HCT116 (cell line): ENCODE measurements at regions not wholly inside any gene's neighbourhood (a gene's known extent, or its start where the extent isn't known, plus 50 kb on each side); places are given as distances from the start of the nearest gene placed in this dataset.

ENCODE experiments used
- ATAC-seq: fragments of 200-7000 bp; cut with Tn5 transposase; 2 replicates; pipeline ENCODE4 v1.9.1; 2020; ENCODE audit warnings: mild to moderate bottlenecking, moderate library complexity
- BruUV-seq: library from RNA; stranded (reverse); fragments of 400-500 nt; replicated peaks from 2 replicates; lab custom pipeline; 2021; lab: Mats Ljungman, UMichigan
- CTCF ChIA-PET: fragments of 300-600 bp; sonication (Branson Sonifier 250); formaldehyde crosslinking; loops from one replicate; lab custom pipeline; 2021; ENCODE audit warnings: antibody characterized with exemption; lab: Charles Lee
- POLR2A ChIA-PET: fragments of 300-600, 350-600 bp; sonication (Branson Sonifier 250); formaldehyde crosslinking; loops from one replicate; lab custom pipeline; 2021; ENCODE audit warnings: antibody characterized with exemption; lab: Charles Lee
- RAD21 ChIA-PET, 2 experiments: fragments of 300-600 bp; sonication (Branson Sonifier 250); formaldehyde crosslinking; loops; one replicate each; lab custom pipeline; 2023; ENCODE audit warnings: low total read pairs in 2 of 2; ENCODE audit not compliant: uncharacterized antibody in 2 of 2, unreplicated experiment in 2 of 2, low non-redundant PET in 1 of 2; lab: Charles Lee
- DNase-seq: peaks from one replicate; pipeline ENCODE4 v3.0.0-alpha.2; 2010; ENCODE audit warnings: low read depth, low spot score
- H2AFZ ChIP-seq: fragments of 200-600 bp; shearing (Covaris generic), sonication (generic); 2 replicates; pipeline ENCODE4 v1.6.1; 2017; ENCODE audit warnings: low read depth, mixed run types, mixed read lengths, antibody characterized with exemption, low read length; ENCODE audit not compliant: poor library complexity, severe bottlenecking
- H3K27ac ChIP-seq: 2 replicates; pipeline ENCODE4 v1.5.1; 2012; ENCODE audit warnings: low read depth, low read length
- H3K27me3 ChIP-seq: fragments of 200-600 bp; sonication (generic); 2 replicates; pipeline ENCODE4 v1.6.1; 2016; ENCODE audit warnings: mixed run types, low read length, mixed read lengths; ENCODE audit not compliant: insufficient read depth
- H3K36me3 ChIP-seq, 2 experiments: fragments of 200-500 bp in 1 of 2; fragments of 200-600 bp in 1 of 2; sonication (Bioruptor generic) in 1 of 2; sonication (generic) in 1 of 2; 2 replicates each; pipeline versions ENCODE4 v1.5.1 to v1.6.1; 2014 to 2016; ENCODE audit warnings: low read length in 2 of 2, inconsistent platforms in 1 of 2, mixed read lengths in 1 of 2, mixed run types in 1 of 2; ENCODE audit not compliant: insufficient read depth in 2 of 2, control insufficient read depth in 1 of 2
- H3K4me1 ChIP-seq, 2 experiments: fragments of 200-600 bp in 1 of 2; sonication (generic) in 1 of 2; 2 replicates each; pipeline versions ENCODE4 v1.5.1 to v1.6.1; 2012 to 2017; ENCODE audit warnings: low read length in 2 of 2, inconsistent platforms in 1 of 2, mild to moderate bottlenecking in 1 of 2, mixed read lengths in 1 of 2, mixed run types in 1 of 2, moderate library complexity in 1 of 2; ENCODE audit not compliant: insufficient read depth in 2 of 2, control insufficient read depth in 1 of 2
- H3K4me2 ChIP-seq: fragments of 200-600 bp; sonication (generic); 2 replicates; pipeline ENCODE4 v1.6.1; 2017; ENCODE audit warnings: mixed run types, low read length, mixed read lengths
- H3K4me3 ChIP-seq, 2 experiments: fragments of 200-600 bp in 1 of 2; sonication (generic) in 1 of 2; replicated peaks in 1 of 2; 2 replicates each; pipeline ENCODE4 v1.5.1; 2011 to 2016; ENCODE audit warnings: low read length in 2 of 2, control low read depth in 1 of 2, low read depth in 1 of 2, mild to moderate bottlenecking in 1 of 2, mixed read lengths in 1 of 2, mixed run types in 1 of 2
- H3K79me2 ChIP-seq: fragments of 200-600 bp; sonication (generic); 2 replicates; pipeline ENCODE4 v1.6.1; 2017; ENCODE audit warnings: mild to moderate bottlenecking, mixed run types, low read length, moderate library complexity, mixed read lengths; ENCODE audit not compliant: insufficient read depth
- H3K9ac ChIP-seq: fragments of 200-600 bp; sonication (generic); 2 replicates; pipeline ENCODE4 v1.6.1; 2016; ENCODE audit warnings: low read length, mixed read lengths
- H3K9me2 ChIP-seq: fragments of 200-600 bp; sonication (generic), shearing (Covaris generic); 2 replicates; pipeline ENCODE4 v1.6.1; 2017; ENCODE audit warnings: mixed run types, mild to moderate bottlenecking, moderate library complexity; ENCODE audit not compliant: insufficient read depth
- H3K9me3 ChIP-seq, 2 experiments: fragments of 200-500 bp in 1 of 2; fragments of 200-600 bp in 1 of 2; sonication (Bioruptor generic) in 1 of 2; sonication (generic) in 1 of 2; 2 replicates each; pipeline ENCODE4 v1.6.1; 2014 to 2017; ENCODE audit warnings: low read length in 2 of 2, mixed read lengths in 2 of 2, inconsistent platforms in 1 of 2, low read depth in 1 of 2, mild to moderate bottlenecking in 1 of 2, mixed run types in 1 of 2, moderate library complexity in 1 of 2; ENCODE audit not compliant: control insufficient read depth in 1 of 2, insufficient read depth in 1 of 2
- H4K20me1 ChIP-seq: fragments of 200-600 bp; sonication (generic), shearing (Covaris generic); 2 replicates; pipeline ENCODE4 v1.6.1; 2017; ENCODE audit warnings: mixed run types, mild to moderate bottlenecking, moderate library complexity; ENCODE audit not compliant: insufficient read depth
- CEBPB ChIP-seq: IDR thresholded peaks from 2 replicates; pipeline ENCODE4 v1.6.1; 2012; ENCODE audit warnings: low read depth
- EGR1 ChIP-seq: IDR thresholded peaks from 2 replicates; pipeline ENCODE4 v1.6.1; 2012; ENCODE audit warnings: low read depth
- ELF1 ChIP-seq: IDR thresholded peaks from 2 replicates; pipeline ENCODE4 v1.6.1; 2012; ENCODE audit warnings: low read depth, borderline replicate concordance
- EZH2phosphoT487 ChIP-seq: fragments of 200-600 bp; IDR thresholded peaks from 2 replicates; pipeline ENCODE4 v1.6.1; 2018; ENCODE audit warnings: antibody characterized with exemption, borderline replicate concordance
- JUND ChIP-seq: IDR thresholded peaks from 2 replicates; pipeline ENCODE4 v1.6.1; 2012
- POLR2A ChIP-seq: IDR thresholded peaks from 2 replicates; pipeline ENCODE4 v1.7.0; 2011; ENCODE audit warnings: borderline replicate concordance; ENCODE audit not compliant: insufficient read depth, insufficient read length; ENCODE audit errors: extremely low read depth
- RAD21 ChIP-seq: IDR thresholded peaks from 2 replicates; pipeline ENCODE4 v1.6.1; 2012; ENCODE audit warnings: low read depth, mild to moderate bottlenecking
- SRF ChIP-seq: IDR thresholded peaks from 2 replicates; pipeline ENCODE4 v1.6.1; 2012; ENCODE audit warnings: low read depth
- TCF7L2 ChIP-seq: IDR thresholded peaks from 2 replicates; pipeline ENCODE4 v1.7.0; 2011; ENCODE audit warnings: borderline replicate concordance, inconsistent platforms; ENCODE audit not compliant: insufficient read depth, insufficient read length; ENCODE audit errors: extremely low read depth
- YY1 ChIP-seq: IDR thresholded peaks from 2 replicates; pipeline ENCODE4 v1.6.1; 2011; ENCODE audit warnings: low read length, low read depth, moderate library complexity, mild to moderate bottlenecking; ENCODE audit not compliant: insufficient replicate concordance; ENCODE audit errors: extremely low read depth
- ZFX ChIP-seq: fragments of 450-650 bp; IDR thresholded peaks from 2 replicates; pipeline ENCODE4 v1.6.1; 2017
- intact Hi-C: fragments of 100-400 bp; cut with micrococcal nuclease; formaldehyde crosslinking; loops from 2 replicates; pipeline ENCODE4 v1.10.0; 2022
- TF ChIP-seq, protein P1 (sequence below): IDR thresholded peaks from 2 replicates; pipeline ENCODE4 v1.6.1; 2012
- TF ChIP-seq, protein P2 (sequence below): IDR thresholded peaks from 2 replicates; pipeline ENCODE4 v1.6.1; 2011; ENCODE audit warnings: mild to moderate bottlenecking, low read length, moderate library complexity; ENCODE audit not compliant: insufficient replicate concordance; ENCODE audit errors: extremely low read depth
- TF ChIP-seq, protein P3 (sequence below): IDR thresholded peaks from 2 replicates; pipeline ENCODE4 v1.6.1; 2012

DNA sequence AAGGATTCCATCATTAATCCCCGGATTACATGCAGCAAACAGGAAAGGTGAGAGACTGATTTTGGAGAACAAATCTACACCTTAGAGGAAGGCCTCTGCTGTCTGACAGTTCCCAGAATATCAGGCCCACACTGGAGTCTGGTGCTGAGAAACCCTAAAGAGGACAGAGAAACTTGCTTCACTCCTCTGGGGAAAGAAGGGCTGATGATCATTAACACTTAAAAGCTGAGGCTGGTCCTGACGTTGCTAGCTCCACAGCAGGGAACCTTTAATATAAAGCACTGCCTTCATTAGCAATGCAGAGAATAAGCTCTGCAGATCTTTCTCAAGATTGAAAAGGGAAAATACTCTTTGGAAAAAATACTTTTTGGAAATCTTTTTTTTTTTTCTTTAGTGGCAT, 1472.4 kb upstream of the GOT2 start:
- Histone ChIP-seq H3K9me3 (peaks cover 0 to 9% of the 10 kb centered on the region in 2 experiments; a peak in 1 of 4 replicates), H3K4me1 (no peaks in the 10 kb centered on the region), H3K36me3 (no peaks in the 10 kb centered on the region), H3K27me3 (no peaks in the 10 kb centered on the region), H3K27ac (no peak overlapping the region), H3K4me3 (no peak overlapping the region), H3K79me2 (no peaks in the 10 kb centered on the region), H3K9me2 (no peaks in the 10 kb centered on the region), H2AFZ (no peak overlapping the region), H3K9ac (no peak overlapping the region), H3K4me2 (no peak overlapping the region), H4K20me1 (no peaks in the 10 kb centered on the region)
- intact Hi-C loops = no loop called here
- BruUV-seq = no TSS peak
- POLR2A ChIA-PET = no interaction called here
- RAD21 ChIA-PET = no interaction called here
- no peak for ATAC-seq
- DNase-seq = no peak
- TF ChIP-seq RAD21 (no peak), ZFX (no peak), POLR2A (no peak), ELF1 (no peak), YY1 (no peak), JUND (no peak), EZH2phosphoT487 (no peak), CEBPB (no peak), SRF (no peak), TCF7L2 (no peak), EGR1 (no peak)
- TF ChIP-seq, protein P1, sequence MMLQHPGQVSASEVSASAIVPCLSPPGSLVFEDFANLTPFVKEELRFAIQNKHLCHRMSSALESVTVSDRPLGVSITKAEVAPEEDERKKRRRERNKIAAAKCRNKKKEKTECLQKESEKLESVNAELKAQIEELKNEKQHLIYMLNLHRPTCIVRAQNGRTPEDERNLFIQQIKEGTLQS = no peak
- TF ChIP-seq, protein P2, sequence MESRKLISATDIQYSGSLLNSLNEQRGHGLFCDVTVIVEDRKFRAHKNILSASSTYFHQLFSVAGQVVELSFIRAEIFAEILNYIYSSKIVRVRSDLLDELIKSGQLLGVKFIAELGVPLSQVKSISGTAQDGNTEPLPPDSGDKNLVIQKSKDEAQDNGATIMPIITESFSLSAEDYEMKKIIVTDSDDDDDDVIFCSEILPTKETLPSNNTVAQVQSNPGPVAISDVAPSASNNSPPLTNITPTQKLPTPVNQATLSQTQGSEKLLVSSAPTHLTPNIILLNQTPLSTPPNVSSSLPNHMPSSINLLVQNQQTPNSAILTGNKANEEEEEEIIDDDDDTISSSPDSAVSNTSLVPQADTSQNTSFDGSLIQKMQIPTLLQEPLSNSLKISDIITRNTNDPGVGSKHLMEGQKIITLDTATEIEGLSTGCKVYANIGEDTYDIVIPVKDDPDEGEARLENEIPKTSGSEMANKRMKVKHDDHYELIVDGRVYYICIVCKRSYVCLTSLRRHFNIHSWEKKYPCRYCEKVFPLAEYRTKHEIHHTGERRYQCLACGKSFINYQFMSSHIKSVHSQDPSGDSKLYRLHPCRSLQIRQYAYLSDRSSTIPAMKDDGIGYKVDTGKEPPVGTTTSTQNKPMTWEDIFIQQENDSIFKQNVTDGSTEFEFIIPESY = no peak
- TF ChIP-seq, protein P3, sequence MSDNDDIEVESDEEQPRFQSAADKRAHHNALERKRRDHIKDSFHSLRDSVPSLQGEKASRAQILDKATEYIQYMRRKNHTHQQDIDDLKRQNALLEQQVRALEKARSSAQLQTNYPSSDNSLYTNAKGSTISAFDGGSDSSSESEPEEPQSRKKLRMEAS = no peak
- CTCF ChIA-PET = no interaction called here
